Tibial nerve (tissue), 4 donors: ENCODE measurements at regions not wholly inside any gene's neighbourhood (a gene's known extent, or its start where the extent isn't known, plus 50 kb on each side); places are given as distances from the start of the nearest gene placed in this dataset.

Experiments used
- DNase-seq, 2 donors: peaks; one replicate each; pipeline ENCODE4 v3.0.0-alpha.2; 2019; ENCODE audit warnings: low spot score in 2 of 2
- H3K27ac ChIP-seq, 4 donors: fragments of 200-600 bp; sonication (generic) in 3 of 4; one replicate each; pipeline ENCODE4 v1.5.1; 2017 to 2019; ENCODE audit warnings: mild to moderate bottlenecking in 1 of 4
- H3K27me3 ChIP-seq, 2 donors: fragments of 200-600 bp; sonication (generic) in 1 of 2; one replicate each; pipeline versions ENCODE4 v1.5.1 to v1.6.0; 2017 to 2019
- H3K36me3 ChIP-seq, 3 donors: fragments of 200-600 bp; sonication (generic); one replicate each; pipeline ENCODE4 v1.5.1; 2018 to 2019
- H3K4me1 ChIP-seq, 4 donors: fragments of 200-600 bp; sonication (generic) in 3 of 4; one replicate each; pipeline ENCODE4 v1.5.1; 2017 to 2019
- H3K4me3 ChIP-seq, 4 donors: fragments of 200-600 bp; sonication (generic) in 3 of 4; one replicate each; pipeline ENCODE4 v1.5.1; 2017 to 2019; ENCODE audit warnings: mild to moderate bottlenecking in 1 of 4, moderate library complexity in 1 of 4
- H3K9me3 ChIP-seq, 4 donors: fragments of 200-600 bp; sonication (generic) in 3 of 4; one replicate each; pipeline ENCODE4 v1.5.1; 2017 to 2019
- CTCF ChIP-seq, 5 experiments: fragments of 200-600 bp in 3 of 5; fragments of 450-650 bp in 2 of 5; sonication (generic) in 3 of 5; IDR thresholded peaks; one replicate each; pipeline ENCODE4 v1.5.1; 2016 to 2019; ENCODE audit warnings: antibody characterized with exemption in 5 of 5, mild to moderate bottlenecking in 3 of 5, moderate library complexity in 2 of 5
- EP300 ChIP-seq, 2 donors: sonication (generic); formaldehyde crosslinking; IDR thresholded peaks; one replicate each; pipeline ENCODE4 v1.6.1; 2017; ENCODE audit warnings: antibody characterized with exemption in 2 of 2, mild to moderate bottlenecking in 1 of 2
- POLR2A ChIP-seq, 2 donors: fragments of 450-650 bp; IDR thresholded peaks; one replicate each; pipeline ENCODE4 v1.6.1; 2017; ENCODE audit warnings: antibody characterized with exemption in 2 of 2, mild to moderate bottlenecking in 2 of 2, moderate library complexity in 2 of 2
- WGBS, 2 donors: methylation state at CpG; one replicate each; pipeline ENCODE4 v1.1.5; 2018; 5-methylcytosine and 5-hydroxymethylcytosine counted together

GRCh38 chr4:164606478-164606877 is 147.5 kb upstream of the SMIM31 start:
- TF ChIP-seq CTCF (IDR thresholded peaks at IDR 0.05) = no peak
- no peak for TF ChIP-seq EP300 (IDR thresholded peaks at IDR 0.05)
- TF ChIP-seq POLR2A (IDR thresholded peaks at IDR 0.05) = no peak
- Histone ChIP-seq H3K36me3 (no peaks in the 10 kb centered on the region), H3K4me3 (no peak overlapping the region), H3K4me1 (no peaks in the 10 kb centered on the region), H3K27ac (no peak overlapping the region), H3K27me3 (no peaks in the 10 kb centered on the region), H3K9me3 (peaks cover 0 to 13% (median 3%) of the 10 kb centered on the region in 4 donors)
- DNase-seq = no peak

GRCh38 chr4:164613256-164613655 is 140.7 kb upstream of the SMIM31 start:
- Histone ChIP-seq H3K27me3 (no peaks in the 10 kb centered on the region), H3K4me3 (no peak overlapping the region), H3K27ac (no peak overlapping the region), H3K36me3 (no peaks in the 10 kb centered on the region), H3K9me3 (no peaks in the 10 kb centered on the region), H3K4me1 (no peaks in the 10 kb centered on the region)
- WGBS, 2 donors = 33 to 41% methylated on average over 1 of the region's 1 CpG
- TF ChIP-seq EP300 (IDR thresholded peaks at IDR 0.05) (no peak), POLR2A (IDR thresholded peaks at IDR 0.05) (no peak), CTCF (IDR thresholded peaks at IDR 0.05) (no peak)
- no peak for DNase-seq

GRCh38 chr4:164613792-164614191 is 140.1 kb upstream of the SMIM31 start:
- TF ChIP-seq EP300 (IDR thresholded peaks at IDR 0.05) (no peak), POLR2A (IDR thresholded peaks at IDR 0.05) (no peak), CTCF (IDR thresholded peaks at IDR 0.05) (no peak)

GRCh38 chr4:164614329-164614728 is 139.6 kb upstream of the SMIM31 start:
- Histone ChIP-seq H3K36me3 (no peaks in the 10 kb centered on the region), H3K9me3 (no peaks in the 10 kb centered on the region), H3K4me3 (no peak overlapping the region), H3K4me1 (no peaks in the 10 kb centered on the region), H3K27ac (no peak overlapping the region), H3K27me3 (no peaks in the 10 kb centered on the region)
- no peak for DNase-seq
- 57 to 58% methylated on average over 2 of the region's 2 CpGs for WGBS, 2 donors
- no peak for TF ChIP-seq CTCF (IDR thresholded peaks at IDR 0.05)
- no peak for TF ChIP-seq POLR2A (IDR thresholded peaks at IDR 0.05)
- TF ChIP-seq EP300 (IDR thresholded peaks at IDR 0.05) = no peak

More at GRCh38 chr4:164613792-164614191, 140.1 kb upstream of the SMIM31 start:
- Histone ChIP-seq H3K27me3 (no peaks in the 10 kb centered on the region), H3K27ac (no peak overlapping the region), H3K36me3 (no peaks in the 10 kb centered on the region), H3K4me1 (no peaks in the 10 kb centered on the region), H3K9me3 (no peaks in the 10 kb centered on the region), H3K4me3 (no peak overlapping the region)
- no peak for DNase-seq

- TF ChIP-seq CTCF (IDR thresholded peaks at IDR 0.05) (no peak), EP300 (IDR thresholded peaks at IDR 0.05) (no peak), POLR2A (IDR thresholded peaks at IDR 0.05) (no peak)
- Histone ChIP-seq H3K4me1 (no peaks in the 10 kb centered on the region), H3K36me3 (no peaks in the 10 kb centered on the region), H3K27ac (no peak overlapping the region), H3K4me3 (no peak overlapping the region), H3K27me3 (no peaks in the 10 kb centered on the region), H3K9me3 (no peaks in the 10 kb centered on the region)
- no peak for DNase-seq
- 81 to 86% methylated on average over 4 of the region's 4 CpGs for WGBS, 2 donors
Observed at GRCh38 chr4:164614999-164615398, 138.9 kb upstream of the SMIM31 start.
